ENCODE measurements at regions not wholly inside any gene's neighbourhood (a gene's known extent, or its start where the extent isn't known, plus 50 kb on each side); places are given as distances from the start of the nearest gene placed in this dataset.

DNA sequence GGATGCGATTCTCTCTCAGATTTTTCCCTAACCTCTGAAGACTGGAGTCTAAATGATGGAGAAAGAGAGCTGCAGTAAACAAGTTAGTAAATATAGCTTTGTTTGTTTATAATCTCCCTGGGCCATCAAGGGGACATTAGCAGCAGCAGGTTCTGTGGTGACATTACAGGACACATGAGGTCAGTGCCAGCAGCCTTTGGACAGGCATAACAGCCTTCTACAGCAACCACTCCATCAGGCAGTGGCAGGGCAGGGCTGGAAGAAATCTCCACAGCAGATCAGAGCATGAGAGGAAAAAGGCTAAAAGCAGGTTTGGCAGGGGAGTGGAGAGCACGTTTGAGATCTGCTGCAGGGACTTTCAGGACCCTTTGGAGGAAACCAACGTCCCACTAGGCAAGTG, 127.6 kb upstream of the ACP3 start:
- DNase-seq = no peak

DNA sequence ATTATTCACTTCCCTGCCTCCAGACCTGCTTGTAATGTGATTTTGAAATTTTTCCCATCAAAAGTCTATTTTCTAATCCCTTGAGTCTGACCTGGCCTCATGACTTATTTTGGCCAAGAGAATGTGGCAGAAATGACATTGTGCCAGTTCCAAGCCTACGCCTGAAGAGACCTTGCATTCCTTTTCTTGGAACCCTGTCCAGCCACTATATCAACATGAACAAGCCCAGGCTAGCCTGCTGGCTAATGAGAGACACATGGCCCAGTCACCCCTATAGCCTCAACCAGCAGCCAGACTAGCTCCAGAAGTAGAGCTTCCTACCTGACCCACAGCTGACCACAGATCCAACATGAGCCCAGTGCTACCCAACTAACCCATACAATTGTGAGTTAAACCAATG, 121.1 kb upstream of the ACP3 start:
- DNase-seq = no peak

DNA sequence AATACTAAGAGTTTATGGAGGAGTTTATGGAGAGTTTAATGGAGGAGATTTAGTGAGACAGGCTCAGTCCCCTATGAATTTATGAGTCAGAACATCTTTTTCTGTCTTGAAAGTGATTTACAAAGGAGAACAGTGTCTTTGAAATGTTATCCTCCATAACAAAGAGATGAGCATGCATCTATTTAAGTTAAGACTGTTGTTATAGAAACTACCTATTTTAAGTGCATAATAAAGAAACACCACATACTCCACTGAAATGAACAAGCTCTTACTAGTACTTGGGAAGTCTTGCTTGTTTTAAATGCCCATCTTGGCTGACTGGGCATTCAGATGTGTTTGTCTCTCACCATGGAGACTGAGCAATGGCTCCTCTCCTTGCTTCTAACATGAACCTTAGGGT, 118.7 kb upstream of the ACP3 start:
- no peak for DNase-seq

DNA sequence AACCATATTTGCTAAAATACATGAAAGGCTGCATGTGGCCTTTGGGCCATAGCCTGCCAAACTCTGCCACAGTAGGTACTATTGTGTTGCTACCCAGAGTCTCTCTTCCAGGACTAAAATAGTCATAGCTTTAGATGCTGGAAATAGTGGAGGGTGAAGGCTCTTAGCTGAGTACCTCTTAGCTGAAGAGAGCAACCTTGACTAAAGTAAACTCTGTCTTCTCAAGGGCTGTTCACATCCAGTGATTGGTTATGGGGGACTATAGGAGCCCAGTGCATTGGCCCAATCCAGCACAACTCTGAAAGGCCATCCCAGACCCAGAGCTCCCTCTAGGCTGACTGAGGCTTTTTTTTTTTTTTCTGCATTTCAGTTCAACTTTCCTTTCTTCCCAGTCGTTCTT, 117.8 kb upstream of the ACP3 start:
- DNase-seq = no peak

DNA sequence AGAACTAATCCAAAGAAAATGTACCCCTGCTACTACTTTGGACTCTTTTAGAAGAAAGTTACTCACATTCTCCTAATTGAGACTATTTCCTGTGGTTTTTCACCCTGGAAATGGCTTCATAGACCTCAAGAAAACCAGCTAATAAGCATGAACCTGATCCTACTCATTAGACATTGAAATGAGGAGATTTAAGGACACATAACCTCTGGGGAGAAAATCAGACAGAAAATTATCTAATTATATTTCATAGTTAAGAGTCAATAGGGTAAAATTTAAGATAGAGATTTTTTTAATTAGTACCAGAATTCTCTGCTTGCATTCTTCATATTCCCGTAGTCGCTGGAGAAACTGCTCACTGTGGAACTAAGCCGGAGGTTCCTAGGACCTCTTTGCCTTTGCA, 114.6 kb upstream of the ACP3 start:
- DNase-seq = no peak

DNA sequence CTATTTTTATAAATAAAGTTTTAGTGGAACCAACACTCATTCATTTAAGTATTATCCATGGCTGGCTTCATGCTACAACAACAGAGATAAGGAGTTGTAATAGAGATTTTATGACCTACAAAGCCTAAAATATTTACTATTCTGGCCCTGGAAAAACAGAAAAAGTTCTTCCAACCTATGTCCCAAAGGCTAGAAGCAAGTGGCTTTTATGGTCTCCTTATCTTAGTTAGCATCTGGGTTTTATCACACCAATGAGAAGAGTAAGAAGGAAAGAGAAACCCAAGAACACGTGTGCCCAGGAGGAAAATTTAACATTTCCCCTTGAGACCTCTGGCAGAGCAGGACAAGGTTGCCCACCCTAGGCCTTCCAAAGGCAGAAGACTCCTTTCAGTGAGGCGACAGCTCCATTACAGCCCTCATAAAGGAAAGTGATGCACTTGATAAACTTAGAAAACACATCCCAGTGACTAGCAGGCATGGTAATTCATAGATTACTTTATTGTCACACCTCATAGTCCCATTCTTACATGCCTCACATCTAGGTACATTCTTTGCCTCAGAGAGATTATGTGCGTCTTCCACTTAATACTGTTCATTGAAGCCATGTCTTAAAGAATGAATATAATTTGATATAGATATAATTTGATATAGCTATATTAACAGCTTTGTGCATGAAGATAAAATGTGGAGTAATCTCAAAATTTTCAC, 113.2 kb upstream of the ACP3 start:
- no peak for DNase-seq

DNA sequence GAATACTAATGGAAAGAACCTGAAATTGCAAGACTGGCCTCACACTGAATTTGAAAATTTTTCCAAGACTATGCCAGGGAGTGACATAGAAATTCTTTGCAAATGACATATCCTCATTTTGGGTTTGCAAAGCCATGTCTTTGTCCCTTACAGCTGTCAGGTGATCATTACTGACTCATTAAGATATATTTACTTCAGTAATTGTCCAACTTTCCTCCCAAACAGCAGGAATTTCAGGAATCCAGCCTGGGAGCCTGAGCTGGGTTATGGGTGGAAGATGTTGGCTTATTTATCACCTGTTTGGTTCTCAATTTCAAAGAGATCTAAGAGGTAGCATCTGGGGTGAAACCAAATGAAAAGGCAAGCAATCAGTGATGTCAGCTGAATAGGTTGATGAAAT, 111.6 kb upstream of the ACP3 start:
- peak; percentile 11 for DNase-seq

GRCh38 chr3:132209855-132210254, 107.4 kb upstream of the ACP3 start:
- peak; percentile 25 for DNase-seq

DNA sequence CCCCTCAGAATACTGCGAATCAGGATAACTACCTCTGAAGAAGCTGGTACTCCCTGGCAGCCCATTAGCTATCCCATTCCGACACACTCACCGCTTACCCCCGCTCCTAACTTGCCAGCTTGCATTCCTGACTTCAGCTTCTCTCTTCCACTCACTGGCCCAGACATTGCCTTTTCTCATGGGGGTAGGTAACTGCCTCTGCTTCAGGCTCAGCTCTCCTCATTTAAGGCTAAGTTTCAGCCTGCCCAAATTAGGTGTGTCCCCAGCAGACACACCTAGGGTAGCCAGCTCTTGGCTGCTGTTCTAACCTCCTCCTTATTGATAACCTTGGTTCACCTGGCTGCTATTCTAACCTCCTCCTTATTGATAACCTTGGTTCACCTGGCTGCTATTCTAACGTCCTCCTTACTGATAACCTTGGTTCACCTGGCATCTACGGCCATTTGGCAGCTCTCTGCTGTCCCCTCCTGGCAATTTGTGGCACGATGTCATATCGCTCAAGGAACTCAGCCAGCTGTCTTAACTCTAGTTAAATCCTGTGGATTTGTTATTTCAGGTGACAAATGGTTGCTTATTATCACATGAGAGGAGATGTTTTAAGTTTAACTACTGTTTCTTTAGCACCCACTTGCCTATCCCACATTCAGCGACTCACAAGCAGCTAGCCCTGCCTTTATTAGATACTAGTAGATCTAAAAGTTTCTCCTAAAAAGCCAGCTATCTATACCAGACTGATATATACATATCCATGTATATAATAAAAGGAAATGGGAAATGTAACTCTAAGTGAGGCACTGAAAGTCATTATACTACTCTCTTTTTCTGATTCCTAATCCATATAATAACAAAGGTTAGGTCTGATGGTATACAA, 106.5 kb upstream of the ACP3 start:
- DNase-seq = no peak

GRCh38 chr3:132211896-132212295, 105.3 kb upstream of the ACP3 start:
- no peak for DNase-seq

GRCh38 chr3:132218817-132219755, 98.1 kb upstream of the ACP3 start:
- no peak for DNase-seq

DNA sequence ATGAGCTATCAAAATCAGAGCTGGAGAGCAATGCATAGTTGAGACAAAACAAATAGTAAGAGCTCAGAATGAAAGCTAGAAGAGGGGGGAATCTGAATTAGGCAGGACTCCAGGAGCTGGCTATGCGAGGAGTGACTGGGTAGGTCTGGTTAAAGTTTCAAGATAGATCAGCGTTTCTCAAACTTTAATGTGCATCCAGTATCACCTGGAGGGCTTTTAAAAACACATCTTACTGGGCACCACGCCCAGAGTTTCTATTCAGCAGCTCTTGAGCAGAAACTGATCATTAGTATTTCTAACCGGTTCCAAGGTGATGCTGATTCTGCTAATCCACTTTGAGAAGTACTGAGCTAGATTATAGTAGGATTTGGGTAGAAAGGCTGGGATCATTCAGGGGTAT, 96.2 kb upstream of the ACP3 start:
- no peak for DNase-seq

DNA sequence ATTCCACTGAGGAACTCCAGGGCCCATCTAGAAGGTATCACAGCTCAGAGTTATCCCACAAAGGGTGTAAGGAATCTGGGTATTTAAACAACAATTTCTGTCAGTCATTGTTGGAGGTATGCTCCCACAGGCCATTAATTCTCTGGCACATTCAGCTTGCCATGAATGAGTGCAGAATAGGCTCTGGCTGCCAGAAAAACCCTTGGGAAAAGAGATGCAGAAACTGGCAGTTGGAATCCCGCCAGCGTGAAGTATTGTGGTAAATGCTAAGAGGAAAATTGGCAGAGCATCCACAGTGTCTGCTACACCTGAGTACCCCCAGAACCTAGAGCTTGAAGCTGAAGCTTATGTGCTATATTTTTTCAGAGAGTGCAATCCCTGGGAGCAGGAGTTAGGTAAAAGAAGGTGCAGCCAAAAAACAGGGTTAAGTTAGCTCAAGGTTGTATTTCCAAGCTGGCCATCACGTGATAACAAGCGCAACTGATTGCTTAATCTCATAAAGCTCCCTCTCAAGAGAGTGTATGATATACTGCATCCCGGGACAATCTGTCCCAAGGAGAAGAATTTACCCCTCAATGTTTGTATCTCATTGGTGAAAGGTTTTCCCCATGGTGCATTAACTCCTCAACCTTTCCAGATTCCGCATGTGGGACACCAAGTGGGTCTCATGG, 94.2 kb upstream of the ACP3 start:
- peak; percentile 93 for DNase-seq

DNA sequence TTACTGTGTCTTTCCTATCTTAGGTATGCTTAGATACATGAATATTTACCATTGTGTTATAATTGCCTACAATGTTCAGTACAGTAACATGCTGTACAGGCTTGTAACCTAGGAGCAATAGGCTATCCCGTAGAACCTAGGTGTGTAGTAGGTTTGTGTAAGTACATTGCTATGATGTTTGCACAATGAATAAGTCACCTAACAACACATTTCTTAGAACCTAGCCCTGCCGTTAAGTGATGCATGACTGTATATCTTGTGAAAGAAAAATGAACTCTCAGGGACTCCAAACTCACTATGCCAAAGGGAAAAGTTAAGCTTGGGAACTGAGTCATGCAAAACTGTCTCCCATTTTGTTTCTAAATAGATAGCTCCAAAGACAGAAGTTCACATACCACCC, 91.5 kb upstream of the ACP3 start:
- peak; percentile 96 for DNase-seq

DNA sequence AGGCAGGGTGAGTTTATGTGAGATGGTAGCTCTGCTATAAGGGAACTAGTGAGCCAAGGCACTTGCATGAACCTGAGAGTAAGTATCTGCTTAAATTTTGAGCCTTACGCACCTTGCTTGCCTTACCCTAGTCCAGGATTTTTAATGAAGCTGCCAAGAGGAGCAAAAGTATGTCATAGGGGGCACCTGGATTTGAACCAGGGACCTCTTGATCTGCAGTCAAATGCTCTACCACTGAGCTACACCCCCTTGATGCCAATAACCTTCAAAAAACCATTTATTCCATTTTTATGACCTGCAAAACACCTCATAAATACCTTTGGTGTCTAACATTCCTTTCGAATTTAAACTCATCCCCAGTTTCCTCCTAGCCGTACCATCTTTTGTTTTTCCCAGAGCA, 88.3 kb upstream of the ACP3 start:
- peak; percentile 11 for DNase-seq

GRCh38 chr3:132229641-132230040, 87.6 kb upstream of the ACP3 start:
- no peak for DNase-seq

DNA sequence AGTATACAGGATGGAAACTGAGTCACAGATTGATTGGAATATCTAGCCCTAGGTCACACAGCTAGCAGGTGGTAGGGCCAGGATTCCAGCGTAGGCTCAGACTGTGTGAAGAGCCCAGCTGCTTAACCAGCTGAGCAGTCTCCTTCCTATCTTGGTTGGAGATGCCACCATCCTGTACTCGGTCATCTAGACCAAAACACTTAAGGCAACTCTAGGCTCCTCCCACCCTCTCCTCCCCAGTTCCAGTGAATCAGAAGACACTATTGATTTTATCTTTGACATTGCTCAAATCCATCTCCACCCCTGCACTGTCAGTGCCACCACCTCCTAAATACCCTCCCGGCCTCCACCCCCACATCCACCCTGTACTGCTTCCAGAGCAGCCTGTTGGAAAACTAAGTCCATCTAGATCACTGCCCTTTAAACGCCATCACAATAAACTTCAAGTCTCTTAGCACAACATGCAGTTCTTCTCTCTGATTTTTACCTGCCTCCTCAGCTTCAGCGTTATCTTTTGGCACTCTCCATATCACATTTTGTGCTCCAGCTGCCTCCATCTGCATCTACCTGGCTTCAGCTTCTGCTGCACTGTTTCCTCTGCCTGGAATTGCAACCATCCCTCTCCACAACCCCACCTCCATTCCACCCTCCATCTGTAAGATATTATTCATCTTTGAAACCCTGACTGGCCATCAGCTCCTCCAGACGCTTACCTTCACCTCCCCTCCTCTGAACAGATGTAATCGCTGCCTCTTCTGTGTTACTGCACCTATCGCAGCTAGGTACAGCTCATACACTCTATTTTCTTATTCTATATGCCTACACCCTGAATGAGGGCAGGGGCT, 86.8 kb upstream of the ACP3 start:
- DNase-seq = no peak

DNA sequence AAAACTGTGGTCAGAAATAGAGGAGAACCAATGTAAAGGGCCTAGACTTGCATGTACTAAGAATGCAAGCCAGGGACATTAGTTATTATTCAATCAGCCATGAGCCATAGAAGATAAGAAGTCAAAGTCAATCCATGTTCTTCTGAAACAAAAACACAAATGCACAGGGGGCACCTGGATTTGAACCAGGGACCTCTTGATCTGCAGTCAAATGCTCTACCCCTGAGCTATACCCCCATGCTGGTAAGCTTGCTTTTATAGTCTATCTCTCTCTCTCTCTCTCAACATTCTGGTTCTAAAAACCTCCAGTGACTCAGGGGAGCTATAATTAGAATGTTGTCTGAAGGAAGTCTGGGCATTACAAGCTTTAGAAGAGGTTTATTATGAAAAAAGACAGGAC, 85.6 kb upstream of the ACP3 start:
- peak; percentile 84 for DNase-seq

DNA sequence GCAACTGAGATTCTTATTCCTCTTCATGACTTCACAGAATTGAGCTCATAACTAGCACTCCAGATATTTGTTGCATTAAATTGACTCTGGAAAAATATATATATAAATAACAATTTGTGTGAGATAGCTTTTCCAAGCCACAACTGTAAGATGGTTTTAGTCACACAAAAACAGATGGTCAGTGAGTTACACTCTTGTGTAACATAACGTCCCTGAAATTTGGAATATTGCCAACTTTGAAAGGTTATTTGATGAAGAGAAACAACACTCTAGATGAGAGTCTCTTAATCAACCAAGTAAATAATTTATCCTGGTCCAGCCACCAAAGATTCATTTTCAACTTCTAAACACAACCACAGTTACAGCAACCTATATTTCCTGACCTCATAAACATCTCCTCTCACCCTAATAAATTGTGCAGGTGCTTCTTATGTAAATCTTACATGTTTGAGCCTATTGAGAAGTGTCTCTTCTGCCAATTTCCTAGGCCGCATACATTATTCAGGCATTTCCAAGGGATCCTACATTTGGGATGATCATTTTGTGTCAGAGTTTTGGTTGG, 84.9 kb upstream of the ACP3 start:
- DNase-seq = no peak

GRCh38 chr3:132236701-132237651, 80.2 kb upstream of the ACP3 start:
- DNase-seq = no peak

Measured in kidney glomerular epithelial cell (primary cell).